ENCODE measurements at regions not wholly inside any gene's neighbourhood (a gene's known extent, or its start where the extent isn't known, plus 50 kb on each side); places are given as distances from the start of the nearest gene placed in this dataset.

GRCh38 chr10:111890046-111890445, 293.5 kb downstream of the GPAM start:
- CTCF ChIA-PET, result no interaction called here
- H2AK5ac ChIP-seq (ENCODE audit: low read depth, low read length), result no peak overlapping the region
- POLR2A ChIA-PET (ENCODE audit: unreplicated experiment), result no interaction called here
- ATAC-seq (ENCODE audit: low read depth) (no peak), DNase-seq (no peak)
- H2AFZ ChIP-seq (replicated peaks; ENCODE audit: low read length, poor library complexity), result no peak overlapping the region
- no peak overlapping the region for H3K56ac ChIP-seq (ENCODE audit: extremely low read depth, insufficient read depth, low read length)
- intact Hi-C loops (cut with micrococcal nuclease), result loop anchor here (1.0 kb wide), 1 partner anchor 40 kb away; no protein-coding TSS in a partner anchor
- H2AK9ac ChIP-seq (replicated peaks; ENCODE audit: low read depth, low read length, poor library complexity), result no peak overlapping the region
- H3K4me3 ChIP-seq (ENCODE audit: insufficient read depth, low read depth, low read length), result no peak overlapping the region
- in situ Hi-C loops (cut with MboI; ENCODE audit: low sequenced_read_pairs), result no loop called here
- H3K4me1 ChIP-seq (ENCODE audit: control insufficient read depth, insufficient read depth, low read length), result no peaks in the 10 kb centered on the region
- H2BK120ac ChIP-seq (ENCODE audit: low read depth, low read length), result no peak overlapping the region
- H2BK15ac ChIP-seq (ENCODE audit: low read depth, low read length), result no peak overlapping the region
- peaks cover 7% of the 10 kb centered on the region for H3K9me3 ChIP-seq (ENCODE audit: control insufficient read depth, insufficient read depth, low read length)
- no TSS peak for BruUV-seq (replicated peaks)
- H4K8ac ChIP-seq (ENCODE audit: low read depth in 2 of 2, low read length in 2 of 2), result no peak overlapping the region
- H4K20me1 ChIP-seq (ENCODE audit: insufficient read depth, low read length), result no peaks in the 10 kb centered on the region
- no peak overlapping the region for H2BK20ac ChIP-seq (ENCODE audit: low read depth, low read length)
- H3K4ac ChIP-seq (ENCODE audit: low read depth, low read length), result no peak overlapping the region
- no peak overlapping the region for H4K91ac ChIP-seq (ENCODE audit: insufficient read depth, low read depth, low read length)
- no peak overlapping the region for H4K5ac ChIP-seq (ENCODE audit: low read depth, low read length)
- no CpG with 5 or more reads among the region's 3 CpGs for WGBS, 2 experiments (ENCODE audit: extremely low coverage in 2 of 2, insufficient read length in 1 of 2)
- H3K9ac ChIP-seq (ENCODE audit: low read depth, low read length), result no peak overlapping the region
- H3K4me2 ChIP-seq (ENCODE audit: low read depth, low read length), result no peak overlapping the region
- H3K79me1 ChIP-seq (ENCODE audit: low read depth in 1 of 2, low read length in 2 of 2), result no peaks in the 10 kb centered on the region
- H3K14ac ChIP-seq (replicated peaks; ENCODE audit: low read depth, low read length), result no peak overlapping the region
- no peaks in the 10 kb centered on the region for H3K27me3 ChIP-seq (ENCODE audit: control insufficient read depth, insufficient read depth, low read length)
- no peak overlapping the region for H2BK5ac ChIP-seq (ENCODE audit: low read depth, low read length, poor library complexity, severe bottlenecking)
- H3K27ac ChIP-seq (ENCODE audit: insufficient read depth, low read length), result no peak overlapping the region
- no peak overlapping the region for H3K23ac ChIP-seq (ENCODE audit: low read depth, low read length)
- H3K36me3 ChIP-seq (ENCODE audit: control insufficient read depth, insufficient read depth, low read length), result no peaks in the 10 kb centered on the region
- H3K9me1 ChIP-seq (ENCODE audit: insufficient read depth, low read length), result no peaks in the 10 kb centered on the region
- no peak for TF ChIP-seq BHLHE40 (IDR thresholded peaks at IDR 0.05; ENCODE audit: low read depth, low read length)
- TF ChIP-seq RFX5 (IDR thresholded peaks at IDR 0.05; ENCODE audit: low read depth, low read length), result no peak
- TF ChIP-seq FOS (IDR thresholded peaks at IDR 0.05; ENCODE audit: low read depth, low read length), result no peak
- no peak for TF ChIP-seq CEBPB (IDR thresholded peaks at IDR 0.05; ENCODE audit: low read depth, low read length)
- no peak for TF ChIP-seq NFE2L2 (IDR thresholded peaks at IDR 0.05; ENCODE audit: low read depth, low read length)
- TF ChIP-seq RAD21 (IDR thresholded peaks at IDR 0.05; ENCODE audit: low read length), result no peak
- no peak for TF ChIP-seq MAZ (IDR thresholded peaks at IDR 0.05; ENCODE audit: borderline replicate concordance, low read depth, low read length)
- TF ChIP-seq CTCF (conservative IDR thresholded peaks at IDR 0.05; ENCODE audit: low read depth, low read length), result no peak
- no peak for TF ChIP-seq USF2 (IDR thresholded peaks at IDR 0.05; ENCODE audit: low read depth, low read length)
- TF ChIP-seq CHD1 (IDR thresholded peaks at IDR 0.05; ENCODE audit: low read depth, low read length), result no peak
- TF ChIP-seq RCOR1 (IDR thresholded peaks at IDR 0.05; ENCODE audit: insufficient replicate concordance, low read length), result no peak
- no peak for TF ChIP-seq POLR2A (IDR thresholded peaks at IDR 0.05; ENCODE audit: low read depth, low read length)
- TF ChIP-seq SMC3 (IDR thresholded peaks at IDR 0.05; ENCODE audit: low read depth, low read length), result no peak
- no peak for TF ChIP-seq MXI1 (IDR thresholded peaks at IDR 0.05; ENCODE audit: borderline replicate concordance, low read depth, low read length)
- TF ChIP-seq MAFK (IDR thresholded peaks at IDR 0.05; ENCODE audit: low read depth, low read length), result no peak
- TF ChIP-seq ELK1 (IDR thresholded peaks at IDR 0.05; ENCODE audit: borderline replicate concordance, low read depth, low read length), result no peak
- dilution Hi-C loops (cut with HindIII; ENCODE audit: low sequenced_read_pairs, unreplicated experiment), result no loop called here
- H3K18ac ChIP-seq (ENCODE audit: low read depth, low read length), result no peak overlapping the region
